ENCODE measurements at regions not wholly inside any gene's neighbourhood (a gene's known extent, or its start where the extent isn't known, plus 50 kb on each side); places are given as distances from the start of the nearest gene placed in this dataset.

DNA sequence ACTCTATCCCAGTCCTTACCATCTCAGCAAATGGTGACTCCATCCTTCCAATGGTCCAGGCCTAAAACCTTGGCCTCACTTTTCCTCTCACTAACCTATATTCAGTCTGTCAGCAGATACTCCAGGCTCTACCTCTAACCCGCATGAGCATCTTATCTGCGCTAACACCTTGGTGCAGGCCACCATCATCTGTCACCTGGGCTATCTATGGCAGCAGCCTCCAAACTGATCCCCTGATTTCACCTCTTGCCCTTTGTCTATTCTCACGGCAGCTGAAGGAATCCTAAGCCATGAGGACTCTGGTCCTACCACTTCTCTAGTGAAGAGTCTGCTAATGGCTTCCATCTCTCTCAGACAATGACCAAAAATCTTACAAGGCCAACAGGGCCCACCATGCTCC is 57.9 kb upstream of the CCL1 start:
- TF ChIP-seq, protein P1, sequence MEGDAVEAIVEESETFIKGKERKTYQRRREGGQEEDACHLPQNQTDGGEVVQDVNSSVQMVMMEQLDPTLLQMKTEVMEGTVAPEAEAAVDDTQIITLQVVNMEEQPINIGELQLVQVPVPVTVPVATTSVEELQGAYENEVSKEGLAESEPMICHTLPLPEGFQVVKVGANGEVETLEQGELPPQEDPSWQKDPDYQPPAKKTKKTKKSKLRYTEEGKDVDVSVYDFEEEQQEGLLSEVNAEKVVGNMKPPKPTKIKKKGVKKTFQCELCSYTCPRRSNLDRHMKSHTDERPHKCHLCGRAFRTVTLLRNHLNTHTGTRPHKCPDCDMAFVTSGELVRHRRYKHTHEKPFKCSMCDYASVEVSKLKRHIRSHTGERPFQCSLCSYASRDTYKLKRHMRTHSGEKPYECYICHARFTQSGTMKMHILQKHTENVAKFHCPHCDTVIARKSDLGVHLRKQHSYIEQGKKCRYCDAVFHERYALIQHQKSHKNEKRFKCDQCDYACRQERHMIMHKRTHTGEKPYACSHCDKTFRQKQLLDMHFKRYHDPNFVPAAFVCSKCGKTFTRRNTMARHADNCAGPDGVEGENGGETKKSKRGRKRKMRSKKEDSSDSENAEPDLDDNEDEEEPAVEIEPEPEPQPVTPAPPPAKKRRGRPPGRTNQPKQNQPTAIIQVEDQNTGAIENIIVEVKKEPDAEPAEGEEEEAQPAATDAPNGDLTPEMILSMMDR (conservative IDR thresholded peaks at IDR 0.05; ENCODE audit: low read depth, low read length) = no peak
- TF ChIP-seq EZH2 (IDR thresholded peaks at IDR 0.05; ENCODE audit: low read length, unreplicated experiment) (no peak), EZH2phosphoT487 (IDR thresholded peaks at IDR 0.05; ENCODE audit: borderline replicate concordance, low read length) (no peak)

Measured in PC-3 (cell line).